A549 (cell line): ENCODE measurements at regions not wholly inside any gene's neighbourhood (a gene's known extent, or its start where the extent isn't known, plus 50 kb on each side); places are given as distances from the start of the nearest gene placed in this dataset.

Source experiments
- REST ChIP-seq: fragments of 200-600 bp; sonication (generic); IDR thresholded peaks from 2 replicates; pipeline ENCODE4 v1.6.1; 2016; ENCODE audit warnings: antibody characterized with exemption, mild to moderate bottlenecking, moderate library complexity
- SMC3 ChIP-seq: fragments of >200 bp; sonication (Bioruptor Twin); formaldehyde crosslinking; IDR thresholded peaks from 3 replicates; pipeline ENCODE4 v1.6.1; 2018; ENCODE audit warnings: inconsistent platforms

GRCh38 chr2:188865681-188866080, 108.5 kb upstream of the COL3A1 start:
- no peak for TF ChIP-seq REST
- TF ChIP-seq SMC3 = no peak
